ENCODE measurements at regions not wholly inside any gene's neighbourhood (a gene's known extent, or its start where the extent isn't known, plus 50 kb on each side); places are given as distances from the start of the nearest gene placed in this dataset.
"Not testable (repeated sequence)": the region's sequence is repeated elsewhere in the genome, so short reads cannot be mapped to it uniquely, and the experiment has no call there.

DNA sequence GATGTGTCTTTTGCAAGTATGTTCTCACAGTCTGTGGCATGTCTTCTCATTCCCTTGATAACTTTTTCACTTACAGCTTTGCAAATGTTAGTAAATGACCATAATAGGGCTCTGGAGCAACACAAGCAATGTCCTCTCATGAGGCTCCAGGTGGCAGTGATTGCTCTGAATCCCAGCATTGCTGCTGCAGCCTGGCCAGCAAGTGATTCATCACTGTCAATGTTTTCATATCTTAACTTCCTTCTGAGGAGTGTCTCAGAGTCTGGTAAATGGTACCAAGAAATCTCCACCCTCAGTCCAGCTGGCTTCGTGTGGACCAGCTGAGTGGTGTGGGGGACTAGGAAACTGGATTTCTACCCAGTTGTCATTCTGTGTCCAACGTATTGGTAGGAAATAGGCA, 139.6 kb downstream of the MYLK4 start:
- no peak for DNase-seq

DNA sequence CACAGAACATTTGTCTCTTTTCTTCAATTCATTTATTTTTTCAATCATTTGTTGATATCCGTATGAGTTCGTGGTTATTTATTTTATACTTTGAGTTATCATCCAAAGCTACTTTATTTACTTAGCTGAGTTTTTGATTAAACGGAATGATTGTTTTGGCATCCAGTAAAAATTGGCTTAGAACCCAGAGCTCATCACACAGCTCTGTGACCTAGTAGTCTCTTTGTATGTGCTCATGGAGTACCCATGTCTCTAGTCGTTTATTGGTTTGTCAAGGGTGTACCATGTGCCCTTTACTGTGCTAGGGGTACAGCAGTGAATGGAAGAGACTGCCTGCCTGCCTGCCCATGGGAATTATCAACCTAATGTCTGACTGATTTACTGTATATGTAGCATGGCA, 142.2 kb downstream of the MYLK4 start:
- DNase-seq: no peak

DNA sequence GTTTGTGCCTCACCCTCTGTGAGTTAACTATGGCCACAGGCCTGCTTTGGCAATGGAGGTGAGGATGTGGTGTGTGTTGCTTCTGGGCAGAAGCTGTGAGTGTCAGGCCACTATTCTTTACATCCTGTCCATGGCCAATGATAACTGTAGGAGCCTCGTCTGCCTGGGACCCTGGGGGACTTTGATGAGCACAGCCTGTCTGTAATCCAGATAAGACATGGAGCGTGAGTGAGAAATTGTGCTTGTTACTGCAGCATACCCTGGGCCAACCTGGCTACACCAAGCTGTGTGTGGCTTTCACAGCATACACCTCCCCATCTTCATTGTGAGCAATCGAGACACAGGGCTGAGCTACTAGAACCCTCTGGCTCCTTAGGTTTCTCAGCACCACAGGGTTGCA, 150.4 kb downstream of the MYLK4 start:
- no peak for DNase-seq

DNA sequence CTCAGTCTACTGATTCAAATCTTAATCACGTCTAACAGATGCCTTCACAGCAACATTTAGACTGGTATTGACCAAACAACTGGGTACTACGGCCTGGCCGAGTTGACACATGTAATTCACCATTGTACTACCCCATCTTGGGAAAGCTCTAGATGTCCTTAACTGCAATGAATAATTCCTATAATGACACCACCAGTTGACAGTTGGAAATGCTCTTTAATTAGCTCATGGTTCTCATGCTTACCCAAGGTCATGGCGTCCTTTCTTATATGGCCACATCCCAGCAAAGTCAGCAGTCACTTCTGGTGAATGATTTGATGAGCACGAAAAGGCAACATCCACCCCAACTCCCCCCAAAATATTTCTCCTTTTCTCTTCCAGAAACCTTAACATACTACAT, 150.9 kb downstream of the MYLK4 start:
- no peak for DNase-seq

DNA sequence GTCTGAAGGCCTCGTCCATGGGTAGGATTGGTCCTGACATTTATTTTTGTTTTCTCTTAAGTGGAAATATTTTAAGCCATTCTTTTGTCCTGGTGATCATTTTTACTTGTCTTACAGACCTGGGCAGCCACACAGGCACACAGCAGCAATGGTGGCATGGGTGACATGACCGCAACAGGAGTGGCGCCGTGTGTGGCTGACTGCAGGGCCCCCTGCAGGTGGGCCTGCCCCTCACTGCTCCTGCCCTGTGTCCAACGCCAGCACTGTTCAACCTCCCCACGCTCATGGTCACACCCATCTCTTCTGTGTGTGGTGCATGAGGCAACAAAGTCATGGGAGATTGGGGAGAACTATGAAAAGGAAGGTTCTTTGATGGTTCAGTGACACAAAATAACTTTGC, 151.9 kb downstream of the MYLK4 start:
- DNase-seq: no peak

DNA sequence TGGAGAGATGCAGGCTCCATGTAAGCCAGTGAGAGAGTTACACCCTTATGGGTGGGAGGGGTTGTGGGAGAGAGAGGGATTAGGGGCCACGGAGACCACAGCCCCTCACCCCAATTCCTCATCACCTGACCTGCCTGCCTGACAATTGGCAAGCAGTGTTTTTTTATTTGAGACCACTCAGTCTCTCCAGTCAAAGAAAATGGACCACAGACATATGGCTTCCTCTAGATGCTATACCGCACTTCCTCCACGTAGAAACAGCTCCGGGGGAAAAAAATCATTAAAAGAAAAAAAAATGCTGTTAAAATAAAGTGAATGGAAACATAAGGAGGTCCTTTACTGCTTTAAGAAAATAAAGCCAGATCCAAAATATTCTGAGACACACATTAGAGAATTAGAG, 152.7 kb downstream of the MYLK4 start:
- no peak for DNase-seq

DNA sequence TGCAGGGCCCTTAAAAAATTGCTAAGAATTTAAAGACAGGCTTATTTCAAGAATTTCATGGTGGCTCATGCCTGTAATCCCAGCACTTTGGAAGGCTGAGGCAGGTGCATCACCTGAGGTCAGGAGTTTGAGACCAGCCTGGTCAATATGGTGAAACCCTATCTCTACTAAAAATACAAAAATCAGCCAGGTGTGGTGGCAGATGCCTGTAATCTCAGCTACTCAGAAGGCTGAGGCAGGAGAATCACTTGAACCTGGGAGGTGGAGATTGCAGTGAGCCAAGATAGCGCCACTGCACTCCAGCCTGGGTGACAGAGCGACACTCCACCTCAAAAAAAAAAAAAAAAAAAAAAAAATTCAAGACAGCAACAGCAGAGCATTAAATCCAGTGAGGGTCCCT, 153.3 kb downstream of the MYLK4 start:
- not testable (repeated sequence) for DNase-seq

DNA sequence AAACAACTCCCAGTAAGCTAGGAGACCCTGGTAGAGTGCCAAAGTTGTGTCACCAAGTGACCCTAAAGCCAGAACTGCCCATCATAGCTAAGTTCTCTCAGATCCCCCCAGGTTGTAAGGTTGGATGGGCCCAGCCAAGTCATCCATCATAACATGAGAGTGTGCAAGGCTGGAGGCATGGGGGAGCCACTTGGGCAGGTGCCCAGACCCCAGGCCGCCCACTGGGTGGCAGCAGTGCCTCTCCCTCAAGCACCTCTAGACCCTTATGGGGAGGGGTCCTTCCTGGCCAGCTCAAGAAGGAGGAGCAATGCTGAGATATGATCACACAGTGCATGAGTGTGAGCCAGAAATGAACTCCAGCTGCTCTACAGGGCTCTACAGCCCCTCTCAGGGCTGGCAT, 154.5 kb downstream of the MYLK4 start:
- DNase-seq: no peak

DNA sequence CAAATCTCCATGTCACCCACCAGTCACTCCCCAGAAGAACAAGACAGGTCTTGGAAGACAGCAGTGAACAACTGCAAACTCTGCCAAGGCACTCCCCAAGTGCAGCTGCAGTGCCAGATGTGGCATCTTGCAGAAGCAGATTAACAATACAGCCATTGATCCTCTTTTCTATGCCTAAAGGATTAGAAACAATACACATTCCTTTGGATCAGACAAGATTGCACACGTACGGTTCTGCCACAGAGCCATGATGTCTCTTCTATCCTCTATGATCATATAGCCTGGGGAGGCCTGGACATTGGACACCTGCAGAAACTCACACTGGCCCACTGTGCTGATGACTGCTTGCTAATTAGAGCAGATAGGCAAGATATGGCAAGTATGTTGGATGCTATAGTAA, 155.9 kb downstream of the MYLK4 start:
- DNase-seq: no peak

DNA sequence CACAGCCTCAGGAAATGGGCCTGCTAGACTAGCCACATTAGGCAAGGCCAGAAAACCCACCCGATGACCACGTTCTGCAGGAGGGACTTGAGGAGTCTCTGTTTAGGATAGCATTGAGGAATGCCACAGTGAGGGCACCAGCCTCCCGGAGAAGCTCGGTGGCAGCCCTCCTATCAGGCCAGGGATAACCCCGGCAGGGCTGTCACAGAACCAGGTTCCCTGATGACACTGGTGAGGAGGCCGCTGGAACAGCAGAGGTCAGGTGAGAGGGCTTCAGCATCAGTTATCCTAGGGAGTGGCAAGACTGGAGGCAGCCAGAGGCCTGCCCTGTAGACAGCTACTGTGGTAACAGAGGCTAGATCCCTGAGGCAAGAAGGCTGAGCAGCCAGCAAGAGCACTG, 157.6 kb downstream of the MYLK4 start:
- no peak for DNase-seq

DNA sequence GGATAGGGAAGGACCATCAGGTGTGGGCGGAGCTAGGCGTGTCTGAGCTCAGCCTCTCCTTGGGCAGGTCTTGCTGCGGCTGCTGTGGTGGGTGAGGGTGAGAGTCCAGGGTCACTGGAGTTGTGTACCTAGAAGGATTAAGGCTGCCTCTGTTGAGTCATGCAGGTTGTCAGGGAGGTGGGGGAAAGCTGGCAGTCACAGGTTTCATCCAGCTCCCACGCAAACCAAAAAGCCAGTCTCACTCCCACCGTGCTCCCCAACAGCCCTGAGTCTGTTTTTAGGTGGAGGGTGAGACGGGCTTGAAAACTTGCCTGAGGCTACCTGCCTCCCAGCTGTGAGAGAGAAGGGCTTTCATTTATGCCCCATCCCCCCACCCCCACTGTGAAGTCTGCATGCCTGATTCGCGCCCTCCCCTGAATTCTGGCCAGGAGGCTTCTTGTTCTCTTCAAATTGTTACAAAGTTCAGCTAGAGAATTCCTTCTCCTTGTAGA, 161.5 kb downstream of the MYLK4 start:
- no peak for DNase-seq

DNA sequence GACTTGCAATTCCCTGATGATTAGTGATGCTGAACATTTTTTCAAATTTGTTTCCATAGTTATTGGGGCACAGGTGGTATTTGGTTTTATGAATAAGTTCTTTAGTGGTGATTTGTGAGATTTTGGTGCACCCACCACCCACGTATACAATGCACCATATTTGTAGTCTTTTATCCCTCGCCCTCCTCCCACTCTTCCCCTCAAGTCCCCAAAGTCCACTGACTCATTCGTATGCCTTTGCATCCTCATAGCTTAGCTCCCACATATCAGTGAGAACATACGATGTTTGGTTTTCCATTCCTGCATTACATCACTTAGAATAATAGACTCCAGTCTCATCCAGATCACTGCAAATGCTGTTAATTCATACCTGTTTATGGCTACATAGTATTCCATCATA, 167.3 kb downstream of the MYLK4 start:
- no peak for DNase-seq

DNA sequence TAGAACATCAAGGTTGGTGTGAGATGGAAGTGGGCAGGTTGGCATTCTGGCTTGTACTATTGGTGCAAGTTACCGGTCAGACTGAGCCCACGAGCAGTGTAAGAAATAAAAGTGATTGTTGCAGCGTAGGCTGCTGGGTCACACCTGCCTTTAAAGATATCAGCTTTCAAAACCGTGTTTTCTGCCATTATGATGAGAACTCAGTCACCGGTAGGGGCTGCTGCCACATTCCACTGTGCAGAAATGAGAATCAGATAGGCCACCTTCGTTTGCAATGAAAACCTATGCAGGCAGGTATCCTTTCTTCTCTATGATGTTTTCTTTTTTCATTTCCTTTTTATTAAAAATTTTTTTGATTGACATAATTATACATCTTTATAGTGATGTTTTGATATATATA, 168.5 kb downstream of the MYLK4 start:
- DNase-seq: no peak

DNA sequence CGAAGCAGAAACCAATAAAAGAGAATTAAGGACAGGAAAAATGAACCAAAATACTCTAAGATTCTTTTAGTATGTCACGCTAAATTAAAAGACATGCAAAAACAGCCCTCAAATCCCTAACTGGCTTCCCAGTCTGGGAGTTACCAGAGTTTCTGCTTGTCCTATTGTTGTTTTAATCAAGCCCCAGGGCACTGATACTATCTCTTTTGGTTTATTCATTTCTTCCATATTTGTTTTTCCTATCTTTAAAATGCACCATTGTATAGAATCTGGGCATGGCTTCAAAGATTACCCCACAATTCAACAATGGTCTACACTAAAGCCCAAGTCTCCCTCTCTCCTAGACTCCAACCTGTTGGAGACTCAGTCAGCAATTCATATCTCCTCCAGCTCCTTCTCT, 169.1 kb downstream of the MYLK4 start:
- DNase-seq: no peak

DNA sequence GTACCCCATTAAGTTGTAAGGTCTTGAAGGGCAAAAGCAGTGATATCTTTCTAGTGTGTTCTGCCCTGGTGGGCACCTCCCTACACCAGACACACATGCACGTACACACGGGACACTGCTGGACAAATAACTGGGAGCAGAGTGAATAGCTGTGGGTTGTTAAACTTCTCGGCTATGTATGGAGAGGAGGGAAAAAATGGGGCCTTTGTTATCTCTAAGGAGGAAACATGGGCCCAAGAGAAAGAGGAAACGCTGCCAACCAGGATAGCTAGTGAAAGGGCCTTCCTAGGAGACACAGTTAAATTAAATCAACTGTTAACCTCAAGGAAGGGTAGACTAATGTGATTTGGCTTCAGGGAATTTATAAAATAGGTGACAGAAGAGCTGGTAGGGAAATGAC, 169.7 kb downstream of the MYLK4 start:
- no peak for DNase-seq

DNA sequence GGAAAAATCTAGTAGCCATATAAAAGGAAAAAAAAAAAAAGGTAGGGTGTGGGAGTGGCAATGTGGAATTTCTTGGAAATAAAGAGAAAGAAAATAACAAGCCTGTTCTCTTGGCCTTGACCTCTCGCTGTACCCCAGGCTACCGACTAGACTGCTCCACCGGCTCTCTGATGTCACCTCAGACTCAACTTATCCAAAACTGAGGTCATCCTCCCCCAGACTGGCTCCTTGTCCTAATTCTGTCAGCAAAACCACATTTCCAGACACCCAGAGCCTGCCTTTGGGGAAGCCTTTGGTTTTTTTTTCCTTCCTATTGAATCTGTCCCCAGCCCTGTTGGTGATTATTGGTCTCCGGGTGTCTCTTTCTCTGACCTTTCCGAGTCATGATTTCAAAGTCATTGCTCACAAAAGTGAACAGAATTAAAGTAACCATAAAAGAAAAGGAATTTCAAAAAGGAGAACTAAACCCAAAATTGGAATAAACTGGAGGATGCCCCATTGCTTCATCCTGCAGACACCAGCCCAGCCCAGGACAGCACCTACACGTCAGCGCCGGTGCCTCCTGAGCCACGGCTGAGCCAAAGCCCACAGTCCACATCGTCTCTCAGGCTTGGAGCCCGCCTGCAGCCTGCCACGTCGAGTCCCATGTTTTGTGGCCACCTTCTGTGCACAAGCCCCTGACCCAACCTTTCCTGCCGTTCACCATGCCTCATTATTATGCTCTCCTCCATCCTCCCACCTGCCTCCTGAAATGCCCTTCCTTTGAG, 170.7 kb downstream of the MYLK4 start:
- DNase-seq: no peak

DNA sequence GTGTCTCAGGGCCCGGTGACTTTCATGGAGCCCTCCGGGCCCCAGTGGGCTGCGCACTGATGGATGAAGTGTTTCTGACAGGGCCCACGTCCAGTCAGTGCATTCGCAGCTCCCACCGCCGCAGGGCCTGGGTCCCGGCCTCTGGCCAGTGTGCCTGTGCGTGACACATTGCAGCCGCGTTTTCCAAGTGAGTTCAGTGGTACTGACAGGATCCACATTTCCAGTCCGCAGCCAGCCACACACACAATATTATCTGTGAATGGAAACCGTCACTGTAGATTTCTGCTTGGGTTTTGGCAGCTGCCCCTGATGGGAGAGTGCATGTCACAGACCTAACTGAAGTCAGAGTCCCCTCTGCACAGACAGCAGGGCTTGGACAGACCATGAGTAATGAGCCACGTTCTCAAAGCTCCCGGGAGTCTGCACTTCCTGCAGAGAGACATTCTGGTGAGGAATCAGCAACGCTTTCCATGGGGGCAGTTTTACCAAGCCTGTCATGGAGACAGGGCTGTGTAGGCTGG, 171.4 kb downstream of the MYLK4 start:
- DNase-seq: no peak

DNA sequence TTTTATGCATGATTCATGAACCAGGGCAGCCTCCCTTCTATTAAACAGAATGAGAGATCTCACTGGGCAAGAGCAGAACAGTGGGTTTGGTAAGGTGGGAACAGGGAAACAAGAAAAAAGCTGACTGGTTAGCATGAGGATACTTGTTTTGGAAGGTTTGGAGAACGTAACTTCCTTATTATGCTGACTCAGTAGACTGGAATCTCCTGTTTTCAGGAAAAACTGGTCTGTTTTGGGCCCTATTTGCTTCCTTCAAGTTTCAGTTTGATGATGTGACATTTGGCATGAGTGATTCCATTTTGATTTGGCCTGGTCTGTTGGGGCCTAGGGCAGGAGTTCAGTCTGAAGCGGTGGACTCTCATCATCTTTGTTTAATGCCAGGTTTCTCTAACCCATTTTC, 172.0 kb downstream of the MYLK4 start:
- DNase-seq: no peak

DNA sequence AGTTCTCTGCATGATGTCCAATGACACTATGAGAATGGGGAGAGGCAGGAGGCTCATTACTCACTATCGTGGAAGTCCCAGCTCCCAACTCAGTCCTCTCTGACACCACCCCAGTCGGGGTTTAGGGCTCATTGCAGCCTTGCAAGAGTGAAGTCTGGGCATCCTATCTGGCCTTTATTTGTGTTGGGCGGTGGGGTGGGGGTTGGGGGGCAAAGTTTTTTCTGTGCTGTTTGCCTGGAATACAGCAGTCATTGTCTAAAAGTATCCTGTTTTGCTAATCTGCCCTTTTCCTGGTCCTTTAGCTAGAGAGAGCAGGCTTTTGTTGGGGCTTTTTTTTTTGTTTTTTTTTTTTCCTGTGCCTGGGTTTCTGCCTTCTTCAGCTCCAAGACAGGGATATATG, 174.2 kb downstream of the MYLK4 start:
- no peak for DNase-seq

DNA sequence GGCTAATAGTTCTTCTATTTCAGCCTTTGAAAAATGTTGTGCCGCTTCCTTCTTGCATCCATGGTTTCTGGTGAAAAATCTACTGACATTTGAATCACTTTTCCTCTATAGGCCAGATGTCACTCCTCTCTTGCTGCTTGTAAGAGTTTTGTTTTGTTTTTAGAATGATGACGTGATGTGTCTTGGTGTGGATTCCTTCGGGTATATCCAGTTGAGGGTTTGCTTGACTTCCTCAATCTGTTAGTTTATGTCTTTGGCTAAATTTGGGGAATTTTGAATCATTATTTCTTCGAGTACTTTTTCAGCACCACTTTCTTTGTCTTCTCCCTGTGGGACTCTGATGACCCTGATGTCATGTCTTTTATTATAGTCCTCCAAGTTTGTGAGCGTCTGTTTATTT, 175.5 kb downstream of the MYLK4 start:
- no peak for DNase-seq

DNA sequence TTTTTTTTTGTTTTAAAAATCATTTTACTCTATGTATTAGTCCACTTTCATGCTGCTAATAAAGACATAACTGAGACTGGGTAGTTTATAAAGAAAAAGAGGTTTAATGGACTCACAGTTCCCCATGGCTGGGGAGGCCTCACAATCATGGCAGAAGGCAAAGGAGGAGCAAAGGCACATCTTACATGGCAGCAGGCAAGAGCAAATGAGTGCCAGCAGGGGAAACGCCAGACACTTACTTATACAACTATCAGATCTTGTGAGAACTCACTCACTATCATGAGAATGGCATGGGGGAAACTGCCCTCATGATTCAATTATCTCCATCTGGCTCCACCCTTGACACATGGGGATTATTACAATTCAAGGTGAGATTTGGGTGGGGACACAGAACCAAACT, 181.3 kb downstream of the MYLK4 start:
- DNase-seq: not testable (repeated sequence)

DNA sequence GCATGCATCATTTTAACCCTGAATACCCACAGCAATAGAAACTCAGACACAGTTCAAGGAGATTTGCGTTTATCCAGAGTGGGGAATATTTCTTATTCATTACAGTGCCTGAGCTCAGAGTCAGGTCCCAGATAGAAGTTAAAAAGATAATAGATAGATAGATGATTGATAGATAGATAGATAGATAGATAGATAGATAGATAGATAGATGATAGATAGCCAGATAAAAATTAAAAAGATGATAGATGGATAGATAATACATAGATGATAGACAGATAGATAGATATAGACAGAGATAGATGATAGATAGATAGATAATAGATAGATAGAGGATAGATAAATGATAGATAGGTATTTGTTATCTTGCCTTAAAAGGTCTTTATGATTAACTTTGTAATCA, 184.7 kb downstream of the MYLK4 start:
- DNase-seq: no peak

DNA sequence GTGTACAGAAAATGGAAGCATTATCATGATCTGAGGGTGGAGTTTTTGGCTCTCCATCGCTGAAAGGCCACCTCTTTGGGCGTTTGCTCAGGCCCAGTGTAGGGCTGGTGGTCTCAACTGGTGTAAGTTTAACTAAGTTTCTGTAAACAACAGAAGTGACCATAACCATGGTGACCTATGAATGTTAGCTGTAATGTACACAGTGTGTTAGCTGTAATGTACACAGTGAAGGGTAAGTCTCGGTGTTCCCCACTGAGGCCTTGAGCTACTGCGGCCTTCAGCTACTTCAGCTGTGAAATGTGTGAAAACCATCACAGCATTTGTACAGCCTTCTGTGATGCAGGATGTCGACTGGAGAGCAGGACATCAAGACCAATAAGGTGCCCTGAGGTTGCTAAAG, 185.2 kb downstream of the MYLK4 start:
- DNase-seq: no peak

DNA sequence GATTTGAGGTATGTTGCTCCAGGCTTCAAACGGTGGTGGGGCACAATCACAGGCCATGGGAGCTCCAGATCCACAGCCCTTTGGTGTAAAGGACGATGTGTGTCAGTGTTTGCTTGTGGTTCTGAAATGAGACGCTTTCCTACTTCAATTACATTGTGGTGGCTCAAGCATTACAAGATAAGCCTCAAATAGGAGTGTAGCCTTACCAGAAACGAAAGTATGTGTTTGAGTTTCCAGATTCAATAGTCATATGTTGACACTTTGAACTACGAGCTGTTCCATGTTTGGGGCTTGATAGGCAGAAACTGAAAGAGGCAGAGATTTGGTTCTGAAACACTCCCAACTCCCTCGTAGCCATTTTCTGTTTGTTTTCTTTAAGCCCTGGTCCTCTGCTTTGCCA, 187.1 kb downstream of the MYLK4 start:
- no peak for DNase-seq
